ENCODE measurements at regions not wholly inside any gene's neighbourhood (a gene's known extent, or its start where the extent isn't known, plus 50 kb on each side); places are given as distances from the start of the nearest gene placed in this dataset.

DNA sequence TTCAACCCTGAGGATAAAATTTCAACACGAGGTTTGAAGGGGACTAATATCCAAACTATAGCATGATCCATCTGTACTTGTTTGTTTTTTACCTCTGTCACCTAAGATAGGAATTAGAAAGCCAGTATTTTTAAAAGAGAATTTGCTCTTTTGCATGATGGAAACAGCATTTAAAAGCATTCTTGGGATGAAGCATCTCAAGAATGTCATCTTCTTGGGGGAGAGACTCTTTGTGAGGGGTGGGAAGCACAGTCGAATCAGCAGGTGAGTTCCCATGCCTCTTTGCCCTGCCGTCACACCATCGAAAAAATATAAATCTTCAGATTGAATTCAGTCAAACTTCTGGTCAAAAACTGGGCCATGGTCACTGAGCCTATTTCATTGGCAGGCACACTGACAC, 55.3 kb upstream of the BCHE start:
- TF ChIP-seq, protein P1, sequence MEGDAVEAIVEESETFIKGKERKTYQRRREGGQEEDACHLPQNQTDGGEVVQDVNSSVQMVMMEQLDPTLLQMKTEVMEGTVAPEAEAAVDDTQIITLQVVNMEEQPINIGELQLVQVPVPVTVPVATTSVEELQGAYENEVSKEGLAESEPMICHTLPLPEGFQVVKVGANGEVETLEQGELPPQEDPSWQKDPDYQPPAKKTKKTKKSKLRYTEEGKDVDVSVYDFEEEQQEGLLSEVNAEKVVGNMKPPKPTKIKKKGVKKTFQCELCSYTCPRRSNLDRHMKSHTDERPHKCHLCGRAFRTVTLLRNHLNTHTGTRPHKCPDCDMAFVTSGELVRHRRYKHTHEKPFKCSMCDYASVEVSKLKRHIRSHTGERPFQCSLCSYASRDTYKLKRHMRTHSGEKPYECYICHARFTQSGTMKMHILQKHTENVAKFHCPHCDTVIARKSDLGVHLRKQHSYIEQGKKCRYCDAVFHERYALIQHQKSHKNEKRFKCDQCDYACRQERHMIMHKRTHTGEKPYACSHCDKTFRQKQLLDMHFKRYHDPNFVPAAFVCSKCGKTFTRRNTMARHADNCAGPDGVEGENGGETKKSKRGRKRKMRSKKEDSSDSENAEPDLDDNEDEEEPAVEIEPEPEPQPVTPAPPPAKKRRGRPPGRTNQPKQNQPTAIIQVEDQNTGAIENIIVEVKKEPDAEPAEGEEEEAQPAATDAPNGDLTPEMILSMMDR (IDR thresholded peaks at IDR 0.05), result no peak
- TF ChIP-seq POLR2A (IDR thresholded peaks at IDR 0.05), result no peak

Data from gastroesophageal sphincter (tissue), 3 donors.